SH-SY5Y (cell line): ENCODE measurements at regions not wholly inside any gene's neighbourhood (a gene's known extent, or its start where the extent isn't known, plus 50 kb on each side); places are given as distances from the start of the nearest gene placed in this dataset.

Experiments used
- GATA2 ChIP-seq: IDR thresholded peaks from 2 replicates; pipeline ENCODE4 v1.6.1; 2011; ENCODE audit warnings: mild to moderate bottlenecking, low read depth, low read length
- GATA3 ChIP-seq: IDR thresholded peaks from 2 replicates; pipeline ENCODE4 v1.6.1; 2011; ENCODE audit warnings: low read depth, mild to moderate bottlenecking, low read length, moderate library complexity

DNA sequence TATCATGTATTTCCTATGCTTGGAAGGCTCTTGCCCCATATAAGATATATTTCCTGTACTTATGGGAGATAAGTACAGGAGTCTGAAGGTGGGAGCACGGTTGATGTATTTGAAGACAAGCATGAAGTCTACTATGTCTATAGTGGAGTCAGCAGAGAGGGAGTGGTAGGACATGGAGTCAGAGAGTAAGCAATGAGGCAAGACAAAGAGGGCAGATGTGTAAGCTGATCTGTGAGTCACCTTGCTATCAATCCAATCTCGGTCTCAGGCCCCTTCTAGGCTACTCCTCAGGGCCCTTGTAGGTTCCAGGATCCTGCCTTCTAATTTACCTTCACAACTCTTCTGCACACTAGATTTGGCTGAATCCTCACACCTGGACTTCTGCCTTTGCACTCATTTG, 105.5 kb downstream of the MACIR start:
- TF ChIP-seq GATA3, result no peak
- TF ChIP-seq GATA2, result no peak
